ENCODE measurements at regions not wholly inside any gene's neighbourhood (a gene's known extent, or its start where the extent isn't known, plus 50 kb on each side); places are given as distances from the start of the nearest gene placed in this dataset.

DNA sequence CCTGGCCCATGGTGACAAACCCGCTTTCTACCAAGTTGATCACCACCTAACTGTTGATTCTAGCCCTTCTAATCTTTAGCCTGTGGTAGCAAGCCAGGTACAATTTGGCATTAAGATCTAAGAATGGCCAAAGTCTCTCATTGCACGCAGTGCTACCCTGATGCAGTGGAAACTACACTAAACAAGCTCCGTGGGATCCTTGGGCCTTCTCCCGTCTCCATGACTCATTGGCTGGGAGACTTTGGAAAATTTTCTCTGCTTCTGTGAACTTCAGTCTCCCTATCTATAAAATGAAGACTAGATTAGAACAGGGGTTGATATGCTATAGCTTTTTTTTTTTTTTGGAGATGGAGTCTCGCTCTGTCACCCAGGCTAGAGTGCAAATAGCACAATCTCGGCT lies 223.0 kb downstream of the TSHZ3 start:
- H3K27ac ChIP-seq (ENCODE audit: low read depth in 2 of 2, low read length in 2 of 2), result no peak overlapping the region
- no peak overlapping the region for H3K4me3 ChIP-seq (ENCODE audit: low read length in 2 of 2)
- no peaks in the 10 kb centered on the region for H3K9me3 ChIP-seq (ENCODE audit: control insufficient read depth in 2 of 2, low read length in 2 of 2)
- H3K27me3 ChIP-seq (ENCODE audit: control insufficient read depth in 2 of 2, insufficient read depth in 2 of 2, low read length in 2 of 2), result no peaks in the 10 kb centered on the region
- H3K36me3 ChIP-seq (ENCODE audit: control insufficient read depth in 2 of 2, insufficient read depth in 2 of 2, low read length in 2 of 2), result no peaks in the 10 kb centered on the region
- H3K4me1 ChIP-seq (ENCODE audit: control insufficient read depth in 2 of 2, insufficient read depth in 2 of 2, low read length in 2 of 2), result peaks cover 2 to 3% of the 10 kb centered on the region in 2 donors
- H3K9ac ChIP-seq (ENCODE audit: low read depth in 1 of 2, low read length in 2 of 2), result no peak overlapping the region

DNA sequence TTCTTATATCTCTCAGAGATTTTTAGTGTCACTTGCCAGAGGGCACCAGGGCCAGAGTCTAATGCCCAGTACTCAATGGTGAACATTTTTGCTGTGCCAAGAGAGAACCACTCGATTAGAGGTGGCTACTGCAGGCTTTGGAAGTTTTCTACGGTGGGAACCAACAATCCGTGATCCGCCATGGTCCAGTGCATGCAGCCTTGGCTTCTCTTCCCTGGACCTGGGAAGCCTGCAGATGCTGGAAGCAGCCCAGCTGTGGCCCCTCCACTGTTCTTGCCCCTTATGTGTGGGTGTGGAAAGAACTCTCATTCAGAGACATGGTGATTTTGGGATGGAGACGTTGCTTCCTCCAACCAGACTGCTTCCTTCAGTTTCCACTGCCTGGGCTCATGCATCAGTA lies 224.2 kb downstream of the TSHZ3 start:
- Histone ChIP-seq H3K36me3 (ENCODE audit: control insufficient read depth in 2 of 2, insufficient read depth in 2 of 2, low read length in 2 of 2) (no peaks in the 10 kb centered on the region), H3K27ac (ENCODE audit: low read depth in 2 of 2, low read length in 2 of 2) (no peak overlapping the region), H3K9ac (ENCODE audit: low read depth in 1 of 2, low read length in 2 of 2) (no peak overlapping the region), H3K4me3 (ENCODE audit: low read length in 2 of 2) (no peak overlapping the region), H3K27me3 (ENCODE audit: control insufficient read depth in 2 of 2, insufficient read depth in 2 of 2, low read length in 2 of 2) (no peaks in the 10 kb centered on the region), H3K4me1 (ENCODE audit: control insufficient read depth in 2 of 2, insufficient read depth in 2 of 2, low read length in 2 of 2) (peaks cover 2 to 3% of the 10 kb centered on the region in 2 donors), H3K9me3 (ENCODE audit: control insufficient read depth in 2 of 2, low read length in 2 of 2) (no peaks in the 10 kb centered on the region)

DNA sequence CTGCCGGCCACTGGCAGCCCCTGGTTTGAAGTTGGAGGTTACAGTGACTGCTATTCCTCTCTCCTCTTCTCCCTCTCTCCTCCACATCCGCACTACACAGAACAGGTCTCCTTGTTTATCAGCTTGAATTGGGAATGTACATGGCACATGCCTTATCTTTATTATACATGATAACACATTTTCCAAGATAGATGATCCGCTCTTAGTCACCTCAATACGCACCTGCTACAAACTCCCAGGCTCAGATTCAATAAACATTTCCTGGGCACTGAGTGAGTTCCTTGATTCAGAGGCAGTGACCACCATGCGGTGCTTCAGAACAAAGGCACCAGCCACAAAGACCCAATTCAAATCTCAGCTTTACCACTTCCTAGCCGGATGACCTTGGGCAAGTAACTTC lies 227.7 kb downstream of the TSHZ3 start:
- no peak overlapping the region for H3K27ac ChIP-seq (ENCODE audit: low read depth in 2 of 2, low read length in 2 of 2)
- H3K9me3 ChIP-seq (ENCODE audit: control insufficient read depth in 2 of 2, low read length in 2 of 2), result no peaks in the 10 kb centered on the region
- no peak overlapping the region for H3K4me3 ChIP-seq (ENCODE audit: low read length in 2 of 2)
- peaks cover 0 to 3% of the 10 kb centered on the region in 2 donors for H3K4me1 ChIP-seq (ENCODE audit: control insufficient read depth in 2 of 2, insufficient read depth in 2 of 2, low read length in 2 of 2)
- H3K27me3 ChIP-seq (ENCODE audit: control insufficient read depth in 2 of 2, insufficient read depth in 2 of 2, low read length in 2 of 2), result no peaks in the 10 kb centered on the region
- no peaks in the 10 kb centered on the region for H3K36me3 ChIP-seq (ENCODE audit: control insufficient read depth in 2 of 2, insufficient read depth in 2 of 2, low read length in 2 of 2)
- no peak overlapping the region for H3K9ac ChIP-seq (ENCODE audit: low read depth in 1 of 2, low read length in 2 of 2)

DNA sequence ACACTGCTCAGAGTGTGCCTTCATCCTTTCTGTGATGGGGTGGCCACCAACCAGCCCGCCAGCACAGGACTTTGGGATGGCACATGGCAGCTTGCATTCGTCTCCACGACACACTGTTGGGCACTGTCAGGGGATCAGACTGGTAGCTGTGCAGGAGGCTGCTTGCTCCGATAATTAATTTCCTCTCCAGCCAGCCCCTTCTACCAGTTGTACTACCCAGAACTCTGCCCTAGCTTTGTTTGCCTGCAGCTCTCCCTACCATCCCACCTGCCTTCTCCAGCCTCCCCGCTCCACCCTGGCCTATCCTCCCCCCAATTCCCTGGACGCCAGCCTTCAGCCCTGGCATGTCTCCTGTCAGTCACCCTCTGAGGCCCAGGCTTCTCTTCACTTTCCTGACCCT lies 228.3 kb downstream of the TSHZ3 start:
- peaks cover 0 to 3% of the 10 kb centered on the region in 2 donors for H3K4me1 ChIP-seq (ENCODE audit: control insufficient read depth in 2 of 2, insufficient read depth in 2 of 2, low read length in 2 of 2)
- no peak overlapping the region for H3K4me3 ChIP-seq (ENCODE audit: low read length in 2 of 2)
- no peak overlapping the region for H3K9ac ChIP-seq (ENCODE audit: low read depth in 1 of 2, low read length in 2 of 2)
- no peaks in the 10 kb centered on the region for H3K36me3 ChIP-seq (ENCODE audit: control insufficient read depth in 2 of 2, insufficient read depth in 2 of 2, low read length in 2 of 2)
- H3K27ac ChIP-seq (ENCODE audit: low read depth in 2 of 2, low read length in 2 of 2), result no peak overlapping the region
- H3K9me3 ChIP-seq (ENCODE audit: control insufficient read depth in 2 of 2, low read length in 2 of 2), result no peaks in the 10 kb centered on the region
- H3K27me3 ChIP-seq (ENCODE audit: control insufficient read depth in 2 of 2, insufficient read depth in 2 of 2, low read length in 2 of 2), result no peaks in the 10 kb centered on the region

DNA sequence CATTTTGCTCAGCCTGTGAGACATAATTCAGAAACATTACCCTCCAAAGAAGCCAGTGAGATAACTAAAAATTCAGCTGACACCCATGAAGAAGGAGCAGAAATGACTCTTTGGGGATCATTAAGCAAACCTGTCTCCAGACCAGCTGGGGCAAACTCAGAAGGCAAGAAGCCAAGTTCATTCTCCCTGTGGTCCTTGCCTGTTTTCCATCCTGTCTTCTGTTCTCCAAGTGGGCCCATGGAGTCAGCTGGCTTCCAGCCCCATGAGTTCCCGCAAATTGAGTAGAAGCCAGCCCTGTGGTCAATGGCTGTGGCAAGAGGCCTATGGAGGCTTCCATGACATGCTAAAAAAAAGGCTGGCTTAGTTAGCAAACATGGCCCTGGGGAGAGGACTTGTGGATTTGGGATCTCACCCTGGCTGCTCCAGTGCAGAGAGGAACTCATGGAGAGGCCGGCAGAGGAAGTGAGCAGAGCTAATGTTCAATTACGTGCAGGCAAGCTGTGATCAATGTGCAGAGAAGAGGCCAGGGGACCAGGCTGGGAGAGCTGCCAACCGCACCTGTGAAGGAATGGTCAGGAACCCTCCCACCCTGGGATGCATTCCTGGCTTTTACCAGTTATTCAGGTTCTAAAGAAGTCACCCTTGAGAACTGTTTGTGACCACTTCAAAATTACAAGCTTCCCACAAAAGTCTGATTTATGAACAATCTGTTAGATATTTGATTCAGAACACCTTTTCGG lies 229.1 kb downstream of the TSHZ3 start:
- H3K9me3 ChIP-seq (ENCODE audit: control insufficient read depth in 2 of 2, low read length in 2 of 2), result no peaks in the 10 kb centered on the region
- H3K9ac ChIP-seq (ENCODE audit: low read depth in 1 of 2, low read length in 2 of 2), result no peak overlapping the region
- no peak overlapping the region for H3K27ac ChIP-seq (ENCODE audit: low read depth in 2 of 2, low read length in 2 of 2)
- H3K4me3 ChIP-seq (ENCODE audit: low read length in 2 of 2), result no peak overlapping the region
- H3K36me3 ChIP-seq (ENCODE audit: control insufficient read depth in 2 of 2, insufficient read depth in 2 of 2, low read length in 2 of 2), result no peaks in the 10 kb centered on the region
- no peaks in the 10 kb centered on the region for H3K27me3 ChIP-seq (ENCODE audit: control insufficient read depth in 2 of 2, insufficient read depth in 2 of 2, low read length in 2 of 2)
- H3K4me1 ChIP-seq (ENCODE audit: control insufficient read depth in 2 of 2, insufficient read depth in 2 of 2, low read length in 2 of 2), result peaks cover 0 to 3% of the 10 kb centered on the region in 2 donors

DNA sequence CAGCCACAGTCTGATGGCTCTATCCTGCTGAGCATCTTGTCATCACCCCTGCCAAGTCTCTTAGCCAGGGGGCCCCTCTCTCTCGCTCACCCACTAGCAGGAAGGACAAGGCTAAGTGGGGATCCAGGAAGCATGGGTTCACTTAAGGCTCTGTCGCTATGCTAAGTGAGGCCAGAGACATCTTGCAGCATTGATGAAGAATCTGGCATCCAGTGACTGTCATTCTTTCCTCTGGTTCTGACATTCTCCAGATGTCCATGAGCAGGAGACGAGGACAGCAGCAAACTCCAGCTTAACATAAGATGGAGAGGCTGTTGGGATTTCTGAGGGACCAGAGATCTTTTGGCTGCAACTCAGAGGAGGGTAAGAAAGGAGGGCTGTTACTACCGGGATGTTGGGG lies 230.2 kb downstream of the TSHZ3 start:
- H3K4me3 ChIP-seq (ENCODE audit: low read length in 2 of 2), result no peak overlapping the region
- H3K9ac ChIP-seq (ENCODE audit: low read depth in 1 of 2, low read length in 2 of 2), result no peak overlapping the region
- H3K36me3 ChIP-seq (ENCODE audit: control insufficient read depth in 2 of 2, insufficient read depth in 2 of 2, low read length in 2 of 2), result no peaks in the 10 kb centered on the region
- no peaks in the 10 kb centered on the region for H3K27me3 ChIP-seq (ENCODE audit: control insufficient read depth in 2 of 2, insufficient read depth in 2 of 2, low read length in 2 of 2)
- H3K9me3 ChIP-seq (ENCODE audit: control insufficient read depth in 2 of 2, low read length in 2 of 2), result no peaks in the 10 kb centered on the region
- H3K27ac ChIP-seq (ENCODE audit: low read depth in 2 of 2, low read length in 2 of 2), result no peak overlapping the region
- peaks cover 0 to 3% of the 10 kb centered on the region in 2 donors for H3K4me1 ChIP-seq (ENCODE audit: control insufficient read depth in 2 of 2, insufficient read depth in 2 of 2, low read length in 2 of 2)

DNA sequence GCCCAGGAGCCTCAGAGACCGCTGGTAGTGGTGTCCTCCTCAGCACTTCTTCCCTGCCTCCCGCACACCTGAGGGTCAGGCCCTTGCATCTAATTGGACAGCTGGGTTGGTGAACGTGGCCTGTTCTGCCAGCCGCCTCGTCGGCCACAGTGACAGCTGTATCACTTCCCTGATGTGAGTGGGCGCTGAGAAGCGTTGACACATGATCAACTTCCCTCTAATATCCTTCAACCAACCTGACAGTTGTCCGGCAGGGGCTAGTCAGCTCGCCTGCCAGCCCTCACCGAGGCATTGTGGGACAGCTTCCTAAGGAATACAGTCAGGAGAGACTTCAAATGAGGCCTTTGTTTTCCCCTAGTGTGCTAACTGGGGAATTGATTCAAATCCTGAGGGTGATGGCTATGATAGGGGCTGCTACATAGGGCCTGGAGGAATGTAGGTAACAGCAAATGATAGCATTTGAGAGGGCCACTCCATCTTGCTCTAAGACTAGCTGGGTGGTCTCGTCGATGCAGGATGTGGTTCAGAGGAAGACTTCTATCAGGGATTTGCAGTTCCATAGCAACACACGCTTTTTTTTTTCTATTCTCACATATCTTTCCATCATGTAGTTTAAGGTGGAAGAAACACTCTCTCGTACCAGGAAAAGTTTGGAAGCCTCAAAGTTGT lies 230.8 kb downstream of the TSHZ3 start:
- Histone ChIP-seq H3K27ac (ENCODE audit: low read depth in 2 of 2, low read length in 2 of 2) (no peak overlapping the region), H3K9me3 (ENCODE audit: control insufficient read depth in 2 of 2, low read length in 2 of 2) (no peaks in the 10 kb centered on the region), H3K27me3 (ENCODE audit: control insufficient read depth in 2 of 2, insufficient read depth in 2 of 2, low read length in 2 of 2) (no peaks in the 10 kb centered on the region), H3K9ac (ENCODE audit: low read depth in 1 of 2, low read length in 2 of 2) (no peak overlapping the region), H3K4me3 (ENCODE audit: low read length in 2 of 2) (no peak overlapping the region), H3K36me3 (ENCODE audit: control insufficient read depth in 2 of 2, insufficient read depth in 2 of 2, low read length in 2 of 2) (no peaks in the 10 kb centered on the region), H3K4me1 (ENCODE audit: control insufficient read depth in 2 of 2, insufficient read depth in 2 of 2, low read length in 2 of 2) (peaks cover 0 to 3% of the 10 kb centered on the region in 2 donors)

DNA sequence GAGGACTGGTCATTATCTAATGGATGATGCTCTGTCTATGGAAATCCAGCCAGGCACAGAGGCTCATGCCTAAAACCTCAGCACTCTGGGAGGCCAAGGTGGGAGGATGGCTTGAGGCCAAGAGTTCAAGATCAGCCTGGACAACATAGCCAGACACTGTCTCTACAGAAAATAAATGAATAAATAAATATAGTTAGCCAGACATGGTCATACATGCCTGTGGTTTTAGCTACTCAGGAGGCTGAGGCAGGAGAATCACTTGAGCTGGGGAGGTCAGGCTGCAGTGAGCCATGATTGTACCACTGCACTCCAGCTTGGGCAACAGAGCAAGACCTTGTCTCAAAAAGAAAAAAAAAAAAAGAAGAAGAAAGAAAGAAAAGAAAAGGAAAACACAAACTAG lies 234.7 kb downstream of the TSHZ3 start:
- Histone ChIP-seq H3K27ac (ENCODE audit: low read depth in 2 of 2, low read length in 2 of 2) (no peak overlapping the region), H3K9ac (ENCODE audit: low read depth in 1 of 2, low read length in 2 of 2) (no peak overlapping the region), H3K27me3 (ENCODE audit: control insufficient read depth in 2 of 2, insufficient read depth in 2 of 2, low read length in 2 of 2) (peaks cover 0 to 1% of the 10 kb centered on the region in 2 donors), H3K36me3 (ENCODE audit: control insufficient read depth in 2 of 2, insufficient read depth in 2 of 2, low read length in 2 of 2) (no peaks in the 10 kb centered on the region), H3K9me3 (ENCODE audit: control insufficient read depth in 2 of 2, low read length in 2 of 2) (no peaks in the 10 kb centered on the region), H3K4me1 (ENCODE audit: control insufficient read depth in 2 of 2, insufficient read depth in 2 of 2, low read length in 2 of 2) (no peaks in the 10 kb centered on the region), H3K4me3 (ENCODE audit: low read length in 2 of 2) (no peak overlapping the region)

DNA sequence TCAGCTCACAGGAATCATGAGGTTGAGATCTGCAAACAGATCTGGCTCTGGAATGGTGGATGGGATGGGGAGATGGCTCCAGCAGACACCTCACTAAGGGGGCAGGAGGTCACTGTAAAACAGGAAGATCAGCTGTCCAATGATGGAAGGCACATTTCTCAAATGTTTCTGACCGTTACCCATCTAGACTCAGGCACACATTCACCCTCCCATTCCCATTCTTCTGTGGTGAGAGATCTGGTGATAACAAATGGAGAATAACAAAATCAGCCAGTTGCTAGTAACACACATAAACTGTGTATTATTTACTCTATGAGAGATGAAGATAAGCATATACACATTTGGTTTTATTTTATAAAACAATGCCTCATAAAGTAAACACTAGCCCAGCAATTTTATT lies 235.9 kb downstream of the TSHZ3 start:
- no peak overlapping the region for H3K4me3 ChIP-seq (ENCODE audit: low read length in 2 of 2)
- peaks cover 0 to 1% of the 10 kb centered on the region in 2 donors for H3K27me3 ChIP-seq (ENCODE audit: control insufficient read depth in 2 of 2, insufficient read depth in 2 of 2, low read length in 2 of 2)
- no peak overlapping the region for H3K27ac ChIP-seq (ENCODE audit: low read depth in 2 of 2, low read length in 2 of 2)
- H3K4me1 ChIP-seq (ENCODE audit: control insufficient read depth in 2 of 2, insufficient read depth in 2 of 2, low read length in 2 of 2), result no peaks in the 10 kb centered on the region
- no peaks in the 10 kb centered on the region for H3K36me3 ChIP-seq (ENCODE audit: control insufficient read depth in 2 of 2, insufficient read depth in 2 of 2, low read length in 2 of 2)
- H3K9me3 ChIP-seq (ENCODE audit: control insufficient read depth in 2 of 2, low read length in 2 of 2), result no peaks in the 10 kb centered on the region
- H3K9ac ChIP-seq (ENCODE audit: low read depth in 1 of 2, low read length in 2 of 2), result no peak overlapping the region

DNA sequence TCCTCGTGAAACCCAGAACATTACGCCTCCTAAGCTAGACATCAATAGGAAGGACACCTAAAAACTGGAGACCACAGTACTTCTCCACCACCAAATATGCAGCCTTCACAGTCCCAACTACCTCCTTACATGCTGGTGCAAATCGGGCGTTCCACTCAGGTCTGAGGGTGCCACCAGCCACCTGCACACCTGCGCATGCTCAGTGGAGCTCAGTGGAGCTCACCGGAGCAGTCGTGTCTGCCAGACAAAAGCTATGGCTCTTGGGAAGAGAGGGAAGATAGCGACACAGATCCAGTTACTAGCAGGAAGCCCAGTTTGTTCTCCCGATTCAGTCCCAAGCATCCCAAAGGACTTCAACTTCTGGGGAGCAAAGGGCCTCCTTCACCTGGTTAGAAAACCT lies 237.1 kb downstream of the TSHZ3 start:
- H3K4me1 ChIP-seq (ENCODE audit: control insufficient read depth in 2 of 2, insufficient read depth in 2 of 2, low read length in 2 of 2), result no peaks in the 10 kb centered on the region
- H3K9ac ChIP-seq (ENCODE audit: low read depth in 1 of 2, low read length in 2 of 2), result no peak overlapping the region
- no peaks in the 10 kb centered on the region for H3K9me3 ChIP-seq (ENCODE audit: control insufficient read depth in 2 of 2, low read length in 2 of 2)
- no peak overlapping the region for H3K27ac ChIP-seq (ENCODE audit: low read depth in 2 of 2, low read length in 2 of 2)
- H3K27me3 ChIP-seq (ENCODE audit: control insufficient read depth in 2 of 2, insufficient read depth in 2 of 2, low read length in 2 of 2), result peaks cover 0 to 1% of the 10 kb centered on the region in 2 donors
- no peak overlapping the region for H3K4me3 ChIP-seq (ENCODE audit: low read length in 2 of 2)
- H3K36me3 ChIP-seq (ENCODE audit: control insufficient read depth in 2 of 2, insufficient read depth in 2 of 2, low read length in 2 of 2), result no peaks in the 10 kb centered on the region

All from mucosa of rectum (tissue), 2 donors.